ENCODE measurements at regions not wholly inside any gene's neighbourhood (a gene's known extent, or its start where the extent isn't known, plus 50 kb on each side); places are given as distances from the start of the nearest gene placed in this dataset.

- ChIA-PET POLR2A (no interaction called here), RAD21 (ENCODE audit: low non-redundant PET in 1 of 2, low total read pairs in 2 of 2, uncharacterized antibody in 2 of 2, unreplicated experiment in 2 of 2) (no interaction called here), CTCF (no interaction called here)
- Histone ChIP-seq H3K9ac (ENCODE audit: low read length) (no peak overlapping the region), H3K27me3 (ENCODE audit: insufficient read depth, low read length) (no peaks in the 10 kb centered on the region), H3K36me3 (ENCODE audit: control insufficient read depth in 1 of 2, insufficient read depth in 2 of 2, low read length in 2 of 2) (no peaks in the 10 kb centered on the region), H3K27ac (ENCODE audit: low read depth, low read length) (no peak overlapping the region), H3K4me1 (ENCODE audit: control insufficient read depth in 1 of 2, insufficient read depth in 2 of 2, low read length in 2 of 2) (no peaks in the 10 kb centered on the region), H3K4me2 (ENCODE audit: low read length) (no peak overlapping the region), H3K9me3 (ENCODE audit: control insufficient read depth in 1 of 2, insufficient read depth in 1 of 2, low read depth in 1 of 2, low read length in 2 of 2) (peaks cover 7 to 11% of the 10 kb centered on the region in 2 experiments; a peak in 2 of 4 replicates), H3K9me2 (ENCODE audit: insufficient read depth) (no peaks in the 10 kb centered on the region), H3K4me3 (replicated peaks in 1 of 2; ENCODE audit: low read depth in 1 of 2, low read length in 2 of 2) (no peak overlapping the region), H4K20me1 (ENCODE audit: insufficient read depth) (no peaks in the 10 kb centered on the region), H3K79me2 (ENCODE audit: insufficient read depth, low read length) (no peaks in the 10 kb centered on the region), H2AFZ (ENCODE audit: low read depth, low read length, poor library complexity, severe bottlenecking) (no peak overlapping the region)
- DNase-seq (ENCODE audit: low read depth, low spot score) = no peak
- no TSS peak for BruUV-seq (replicated peaks)
- ATAC-seq = no peak
- no peak for TF ChIP-seq CTCF (IDR thresholded peaks at IDR 0.05 in 2 of 3, conservative IDR thresholded peaks at IDR 0.05 in 1 of 3; ENCODE audit: borderline replicate concordance in 1 of 3, insufficient read depth in 1 of 3, low read depth in 2 of 3, low read length in 2 of 3)
- TF ChIP-seq REST (IDR thresholded peaks at IDR 0.05; ENCODE audit: low read depth) = no peak
- no peak for TF ChIP-seq YY1 (IDR thresholded peaks at IDR 0.05; ENCODE audit: extremely low read depth, insufficient replicate concordance, low read depth, low read length)
- TF ChIP-seq SRF (IDR thresholded peaks at IDR 0.05; ENCODE audit: low read depth) = no peak
- TF ChIP-seq FOSL1 (IDR thresholded peaks at IDR 0.05; ENCODE audit: low read depth) = no peak
- no peak for TF ChIP-seq EZH2phosphoT487 (IDR thresholded peaks at IDR 0.05; ENCODE audit: borderline replicate concordance)
- TF ChIP-seq JUND (IDR thresholded peaks at IDR 0.05) = no peak
- no peak for TF ChIP-seq ZNF274 (IDR thresholded peaks at IDR 0.05; ENCODE audit: low read depth, low read length)
- TF ChIP-seq ZFX (IDR thresholded peaks at IDR 0.05) = no peak
- TF ChIP-seq MAX (IDR thresholded peaks at IDR 0.05) = no peak
- TF ChIP-seq SP1 (IDR thresholded peaks at IDR 0.05; ENCODE audit: low read depth) = no peak
- no peak for TF ChIP-seq EGR1 (IDR thresholded peaks at IDR 0.05; ENCODE audit: low read depth)
- intact Hi-C loops (cut with micrococcal nuclease) = no loop called here
These were observed 667.0 kb downstream of the LIG4 start for GRCh38 chr13:107548338-107548737.
